Thyroid gland (tissue), 4 donors: ENCODE measurements at regions not wholly inside any gene's neighbourhood (a gene's known extent, or its start where the extent isn't known, plus 50 kb on each side); places are given as distances from the start of the nearest gene placed in this dataset.
"Not testable (repeated sequence)": the region's sequence is repeated elsewhere in the genome, so short reads cannot be mapped to it uniquely, and the experiment has no call there.

Source experiments
- DNase-seq, 2 donors: peaks; one replicate each; pipeline ENCODE4 v3.0.0-alpha.2; 2019
- H3K27ac ChIP-seq, 3 donors: fragments of 200-600 bp; sonication (generic); 1 replicate in 2 of 3; 2 replicates in 1 of 3; pipeline ENCODE4 v1.5.1; 2016 to 2019; ENCODE audit warnings: mild to moderate bottlenecking in 1 of 3, moderate library complexity in 1 of 3
- H3K27me3 ChIP-seq: fragments of 200-600 bp; sonication (generic); one replicate; pipeline ENCODE4 v1.5.1; 2019
- H3K36me3 ChIP-seq, 2 donors: fragments of 200-600 bp; sonication (generic); one replicate each; pipeline ENCODE4 v1.5.1; 2016 to 2019
- H3K4me1 ChIP-seq, 2 donors: fragments of 200-600 bp; sonication (generic); one replicate each; pipeline ENCODE4 v1.5.1; 2017 to 2019
- H3K4me3 ChIP-seq, 3 donors: fragments of 200-600 bp; sonication (generic); replicated peaks in 1 of 3; 1 replicate in 2 of 3; 2 replicates in 1 of 3; pipeline ENCODE4 v1.5.1; 2016; ENCODE audit warnings: mild to moderate bottlenecking in 1 of 3
- H3K9me3 ChIP-seq: fragments of 200-600 bp; sonication (generic); one replicate; pipeline ENCODE4 v1.5.1; 2017
- POLR2A ChIP-seq, 2 donors: fragments of 450-650 bp; IDR thresholded peaks; one replicate each; pipeline ENCODE4 v1.6.1; 2017; ENCODE audit warnings: antibody characterized with exemption in 2 of 2, mild to moderate bottlenecking in 2 of 2, moderate library complexity in 1 of 2
- WGBS, 2 donors: methylation state at CpG; one replicate each; pipeline ENCODE4 v1.1.5; 2017; 5-methylcytosine and 5-hydroxymethylcytosine counted together
- intact Hi-C: fragments of 100-400 bp; cut with DNase I; formaldehyde crosslinking; loops from one replicate; pipeline ENCODE4 v1.15.1; 2023
- TF ChIP-seq, protein P1 (sequence below), 6 experiments: fragments of 200-600 bp in 3 of 6; fragments of 450-650 bp in 3 of 6; sonication (generic) in 3 of 6; IDR thresholded peaks; one replicate each; pipeline ENCODE4 v1.5.1; 2016 to 2019; ENCODE audit warnings: antibody characterized with exemption in 6 of 6, mild to moderate bottlenecking in 2 of 6, inconsistent platforms in 1 of 6, moderate library complexity in 1 of 6

DNA sequence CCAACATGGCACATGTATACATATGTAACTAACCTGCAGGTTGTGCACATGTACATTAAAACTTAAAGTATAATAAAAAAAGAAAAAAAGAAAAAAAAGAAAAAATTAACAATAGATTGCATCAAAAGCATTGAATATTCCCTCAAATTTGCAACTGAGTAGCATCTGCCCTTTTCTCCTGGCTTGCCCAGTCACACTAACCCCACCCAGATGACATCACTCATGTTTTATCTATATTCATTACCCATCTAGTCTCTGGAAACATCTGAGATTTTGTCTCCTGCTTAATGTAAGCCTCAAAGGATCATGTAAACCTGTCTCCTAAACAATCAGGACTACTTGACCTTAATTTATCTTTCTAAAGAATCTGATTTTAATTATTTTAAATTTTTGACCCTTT lies 706.8 kb downstream of the CD109 start:
- no peaks in the 10 kb centered on the region for H3K9me3 ChIP-seq
- no peak overlapping the region for H3K4me3 ChIP-seq
- H3K27ac ChIP-seq, result no peak overlapping the region
- no peaks in the 10 kb centered on the region for H3K27me3 ChIP-seq
- H3K4me1 ChIP-seq, result no peaks in the 10 kb centered on the region
- no peak for DNase-seq
- TF ChIP-seq POLR2A (IDR thresholded peaks at IDR 0.05), result no peak
- TF ChIP-seq, protein P1, sequence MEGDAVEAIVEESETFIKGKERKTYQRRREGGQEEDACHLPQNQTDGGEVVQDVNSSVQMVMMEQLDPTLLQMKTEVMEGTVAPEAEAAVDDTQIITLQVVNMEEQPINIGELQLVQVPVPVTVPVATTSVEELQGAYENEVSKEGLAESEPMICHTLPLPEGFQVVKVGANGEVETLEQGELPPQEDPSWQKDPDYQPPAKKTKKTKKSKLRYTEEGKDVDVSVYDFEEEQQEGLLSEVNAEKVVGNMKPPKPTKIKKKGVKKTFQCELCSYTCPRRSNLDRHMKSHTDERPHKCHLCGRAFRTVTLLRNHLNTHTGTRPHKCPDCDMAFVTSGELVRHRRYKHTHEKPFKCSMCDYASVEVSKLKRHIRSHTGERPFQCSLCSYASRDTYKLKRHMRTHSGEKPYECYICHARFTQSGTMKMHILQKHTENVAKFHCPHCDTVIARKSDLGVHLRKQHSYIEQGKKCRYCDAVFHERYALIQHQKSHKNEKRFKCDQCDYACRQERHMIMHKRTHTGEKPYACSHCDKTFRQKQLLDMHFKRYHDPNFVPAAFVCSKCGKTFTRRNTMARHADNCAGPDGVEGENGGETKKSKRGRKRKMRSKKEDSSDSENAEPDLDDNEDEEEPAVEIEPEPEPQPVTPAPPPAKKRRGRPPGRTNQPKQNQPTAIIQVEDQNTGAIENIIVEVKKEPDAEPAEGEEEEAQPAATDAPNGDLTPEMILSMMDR (IDR thresholded peaks at IDR 0.05), result no peak
- intact Hi-C loops, result no loop called here
- no peaks in the 10 kb centered on the region for H3K36me3 ChIP-seq

DNA sequence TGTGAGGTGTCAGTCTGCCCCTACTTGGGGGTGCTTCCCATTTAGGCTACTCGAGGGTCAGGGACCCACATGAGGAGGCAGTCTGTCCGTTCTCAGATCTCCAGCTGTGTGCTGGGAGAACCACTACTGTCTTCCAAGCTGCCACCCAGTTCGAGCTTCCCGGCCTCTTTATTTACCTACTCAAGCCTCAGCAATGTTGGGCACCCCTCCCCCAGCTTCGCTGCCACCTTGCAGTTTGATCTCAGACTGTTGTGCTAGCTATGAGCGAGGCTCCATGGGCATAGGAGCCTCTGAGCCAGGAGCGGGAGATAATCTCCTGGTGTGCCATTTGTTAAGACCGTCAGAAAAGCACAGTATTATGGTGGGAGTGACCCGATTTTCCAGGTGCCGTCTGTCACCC lies 682.4 kb downstream of the CD109 start:
- H3K9me3 ChIP-seq, H3K4me1 ChIP-seq, intact Hi-C loops, H3K4me3 ChIP-seq, H3K27ac ChIP-seq, DNase-seq, H3K36me3 ChIP-seq, H3K27me3 ChIP-seq: not testable (repeated sequence)
- WGBS, 2 donors, result 89 to 90% methylated on average over 9 to 10 of the region's 10 CpGs

DNA sequence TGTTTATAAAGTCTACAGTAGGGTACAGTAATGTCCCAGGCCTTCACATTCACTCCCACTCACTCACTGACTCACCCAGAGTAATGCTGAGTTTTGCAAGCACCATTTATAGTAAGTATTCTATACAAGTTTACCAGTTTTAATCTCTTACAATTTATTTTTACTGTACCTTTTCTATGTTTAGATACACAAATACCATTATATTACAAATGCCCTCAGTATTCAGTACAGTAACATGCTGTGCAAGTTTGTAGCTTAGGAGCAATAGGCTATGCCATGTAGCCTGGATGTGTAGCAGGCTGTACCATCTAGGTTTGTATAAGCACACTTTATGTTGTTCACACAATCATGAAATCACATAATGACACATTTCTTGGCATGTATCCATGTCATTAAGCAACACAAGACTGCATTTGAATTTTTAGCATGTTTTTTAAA lies 673.6 kb downstream of the CD109 start:
- no peak overlapping the region for H3K27ac ChIP-seq
- intact Hi-C loops, result no loop called here
- DNase-seq, result no peak
- H3K27me3 ChIP-seq, result no peaks in the 10 kb centered on the region
- no peaks in the 10 kb centered on the region for H3K36me3 ChIP-seq
- TF ChIP-seq POLR2A (IDR thresholded peaks at IDR 0.05), result no peak
- TF ChIP-seq, protein P1 (IDR thresholded peaks at IDR 0.05), result no peak
- H3K4me3 ChIP-seq, result no peak overlapping the region
- no peaks in the 10 kb centered on the region for H3K9me3 ChIP-seq
- no peaks in the 10 kb centered on the region for H3K4me1 ChIP-seq

DNA sequence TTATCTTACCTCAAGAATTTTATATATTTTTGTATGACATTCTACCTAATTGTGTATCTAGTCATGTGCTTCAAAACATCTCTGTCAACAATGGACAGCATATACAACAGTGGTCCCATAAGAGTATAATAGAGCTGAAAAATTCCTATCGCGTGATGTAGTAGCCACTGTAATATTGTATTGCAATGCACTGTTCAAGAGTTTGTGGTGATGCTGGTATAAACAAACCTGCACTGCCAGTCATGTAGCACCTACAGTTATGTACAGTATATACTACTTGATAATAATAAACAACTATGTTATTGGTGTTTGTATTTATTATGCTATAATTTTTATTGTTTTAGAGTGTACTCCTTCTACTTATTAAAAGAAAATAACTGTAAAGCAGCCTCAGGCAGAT lies 672.7 kb downstream of the CD109 start:
- no peaks in the 10 kb centered on the region for H3K4me1 ChIP-seq
- H3K27ac ChIP-seq, result no peak overlapping the region
- DNase-seq, result no peak
- H3K9me3 ChIP-seq, result no peaks in the 10 kb centered on the region
- intact Hi-C loops, result no loop called here
- H3K4me3 ChIP-seq, result no peak overlapping the region
- H3K27me3 ChIP-seq, result no peaks in the 10 kb centered on the region
- H3K36me3 ChIP-seq, result no peaks in the 10 kb centered on the region
- TF ChIP-seq POLR2A (IDR thresholded peaks at IDR 0.05), result no peak
- TF ChIP-seq, protein P1 (IDR thresholded peaks at IDR 0.05), result no peak
- WGBS, 2 donors, result 100% methylated on average over 2 of the region's 2 CpGs

DNA sequence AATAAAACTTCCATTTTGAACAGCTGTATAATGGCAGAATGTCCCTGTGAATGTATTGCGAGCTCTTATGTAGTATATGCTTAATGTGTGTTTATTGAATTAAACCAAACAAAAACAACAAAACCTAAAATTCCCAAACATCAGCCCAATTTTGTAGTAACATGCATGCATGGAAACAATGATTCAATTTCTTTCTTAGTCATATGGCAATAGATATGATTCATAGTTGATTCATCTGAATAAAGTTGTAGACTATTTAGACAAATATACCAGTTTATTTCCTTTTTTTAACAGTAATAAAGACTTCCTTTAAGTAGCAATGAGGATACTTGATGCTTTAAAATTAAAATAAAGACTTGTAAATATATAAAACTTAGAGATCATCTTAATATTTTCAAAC lies 670.6 kb downstream of the CD109 start:
- H3K36me3 ChIP-seq, result no peaks in the 10 kb centered on the region
- WGBS, 2 donors, result 92 to 94% methylated on average over 1 of the region's 1 CpG
- H3K4me1 ChIP-seq, result no peaks in the 10 kb centered on the region
- no peak overlapping the region for H3K27ac ChIP-seq
- no peaks in the 10 kb centered on the region for H3K27me3 ChIP-seq
- no peaks in the 10 kb centered on the region for H3K9me3 ChIP-seq
- intact Hi-C loops, result no loop called here
- DNase-seq, result no peak
- H3K4me3 ChIP-seq, result no peak overlapping the region
- TF ChIP-seq, protein P1 (IDR thresholded peaks at IDR 0.05), result no peak
- no peak for TF ChIP-seq POLR2A (IDR thresholded peaks at IDR 0.05)

DNA sequence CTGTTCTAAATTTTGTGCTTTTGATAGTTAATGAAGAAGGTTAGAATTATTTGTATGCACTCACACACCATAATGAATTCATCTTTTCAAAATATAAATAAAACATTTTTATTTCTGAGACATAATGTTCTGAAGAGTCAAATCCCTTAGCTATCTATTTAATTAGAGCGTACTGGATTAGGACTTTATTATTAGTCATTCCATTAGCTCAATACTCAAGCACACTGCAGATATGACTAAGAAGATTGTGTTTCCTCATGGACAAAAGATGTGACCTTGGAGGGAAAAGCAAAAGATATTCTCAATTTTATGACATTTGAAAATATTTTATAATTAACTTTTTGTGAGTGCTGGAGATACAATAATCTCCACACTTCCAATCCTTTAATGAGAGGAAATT lies 666.4 kb downstream of the CD109 start:
- Histone ChIP-seq H3K27me3 (no peaks in the 10 kb centered on the region), H3K4me1 (no peaks in the 10 kb centered on the region), H3K9me3 (no peaks in the 10 kb centered on the region), H3K36me3 (no peaks in the 10 kb centered on the region), H3K4me3 (no peak overlapping the region), H3K27ac (no peak overlapping the region)
- WGBS, 2 donors, result 81 to 88% methylated on average over 1 of the region's 1 CpG
- intact Hi-C loops, result no loop called here
- no peak for DNase-seq
- no peak for TF ChIP-seq POLR2A (IDR thresholded peaks at IDR 0.05)
- TF ChIP-seq, protein P1 (IDR thresholded peaks at IDR 0.05), result no peak
